Hematopoietic multipotent progenitor cell treated with erythropoietin and hydrocortisone succinate and interleukin-3 and kit ligand, for 4 days (in vitro differentiated cells): ENCODE measurements at regions not wholly inside any gene's neighbourhood (a gene's known extent, or its start where the extent isn't known, plus 50 kb on each side); places are given as distances from the start of the nearest gene placed in this dataset.
A peak's percentile ranks its signal among the peaks of the same experiment; 100 is the strongest.
"Not testable (repeated sequence)": the region's sequence is repeated elsewhere in the genome, so short reads cannot be mapped to it uniquely, and the experiment has no call there.

Experiments used
- DNase-seq: peaks from one replicate; pipeline ENCODE4 v3.0.0-alpha.2; 2015

- DNase-seq: peak; percentile 66
These were observed 50.7 kb upstream of the EDARADD start for GRCh38 chr1:236343246-236343870.

- no peak for DNase-seq
These were observed 51.5 kb upstream of the EDARADD start for GRCh38 chr1:236342403-236343245.

DNA sequence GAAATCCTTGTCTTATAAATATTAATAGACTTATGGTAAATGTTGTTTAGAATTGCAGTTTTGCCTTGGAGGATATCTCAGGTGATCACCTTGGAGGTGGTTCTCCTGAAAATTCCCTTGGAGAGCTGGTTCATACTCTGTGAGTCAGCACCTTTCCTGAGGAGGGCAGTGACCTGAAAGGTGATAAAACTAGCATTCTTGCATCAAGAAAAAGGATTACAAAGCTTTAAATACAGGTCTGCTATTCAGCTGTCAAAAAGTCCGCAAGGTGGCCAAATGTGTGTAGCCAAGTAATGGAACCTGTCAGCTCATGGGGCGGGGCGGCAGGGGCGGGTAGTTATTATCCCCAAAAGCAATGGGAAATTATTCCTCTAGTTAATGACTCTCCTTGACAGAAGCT, 52.8 kb upstream of the EDARADD start:
- DNase-seq: no peak

DNA sequence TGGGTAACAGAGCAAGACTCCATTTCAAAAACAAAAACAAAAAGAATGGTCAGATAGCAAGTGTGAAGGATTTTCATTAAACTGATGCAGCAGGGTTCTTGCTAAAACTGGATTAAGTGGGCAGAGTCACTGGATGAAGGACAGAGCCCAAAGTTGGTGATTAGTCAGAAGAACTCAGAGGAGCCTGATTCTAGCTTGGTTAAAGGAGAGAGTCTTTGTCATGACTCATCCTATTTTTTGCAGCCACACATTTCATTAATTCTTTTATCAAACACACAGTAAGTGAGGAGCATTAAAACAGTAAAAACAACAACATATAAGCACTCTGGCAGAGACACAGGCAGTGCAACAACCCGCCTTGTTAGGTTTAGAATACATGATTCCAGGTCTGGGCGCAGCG, 56.0 kb upstream of the EDARADD start:
- DNase-seq: no peak

DNA sequence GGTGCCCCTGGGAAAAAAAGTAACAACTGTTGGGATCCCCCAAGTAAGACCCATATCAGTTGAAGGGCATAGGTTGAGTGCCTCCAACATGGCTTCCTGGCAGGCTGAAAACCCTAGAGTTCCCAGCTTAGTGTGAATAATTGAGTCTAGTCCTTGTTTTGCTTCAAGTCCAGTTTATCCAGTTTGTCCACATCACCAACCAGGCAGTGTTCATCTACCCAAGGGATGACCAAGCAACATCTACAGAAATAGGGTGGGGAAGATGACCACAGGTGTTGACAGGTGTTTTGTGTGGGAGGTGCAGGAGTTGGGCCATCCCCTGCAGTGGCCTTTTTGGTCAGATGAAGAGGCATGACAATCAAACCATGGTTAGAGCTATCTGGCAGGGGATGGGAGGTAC, 54.3 kb upstream of the ERO1B start:
- DNase-seq: no peak

- not testable (repeated sequence) for DNase-seq
These were observed 53.9 kb upstream of the ERO1B start for GRCh38 chr1:236335633-236336032.

GRCh38 chr1:236334893-236335545, 53.3 kb upstream of the ERO1B start:
- no peak for DNase-seq

DNA sequence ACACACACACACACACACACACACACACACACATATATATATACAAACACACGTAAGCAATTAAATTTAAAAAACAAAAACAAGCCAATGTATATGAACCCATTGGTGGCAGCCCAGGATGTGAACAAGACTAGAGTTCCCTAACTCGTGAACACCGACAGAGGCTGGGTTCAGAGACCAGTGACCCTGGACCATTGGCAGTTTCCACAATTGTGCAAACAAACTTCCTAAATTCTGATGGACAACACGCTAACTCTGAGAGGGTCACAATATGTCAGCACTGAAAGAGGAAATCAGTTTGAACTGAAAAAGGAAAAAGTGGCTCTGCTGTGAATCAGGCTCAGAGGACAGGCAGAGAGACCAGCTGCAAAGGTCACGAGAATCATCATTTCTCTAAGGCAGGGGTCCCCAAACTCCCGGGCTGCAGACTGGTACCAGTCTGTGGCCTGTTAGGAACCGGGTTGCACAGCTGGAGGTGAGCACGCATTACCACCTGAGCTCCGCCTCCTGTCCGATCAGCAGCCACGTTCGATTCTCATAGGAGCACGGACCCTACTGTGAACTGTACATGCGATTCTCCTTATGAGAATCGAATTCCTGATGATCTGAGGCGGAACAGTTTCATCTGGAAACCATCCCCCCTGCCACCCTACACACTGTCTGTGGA, 50.5 kb upstream of the ERO1B start:
- DNase-seq: no peak
